ENCODE measurements at regions not wholly inside any gene's neighbourhood (a gene's known extent, or its start where the extent isn't known, plus 50 kb on each side); places are given as distances from the start of the nearest gene placed in this dataset.

DNA sequence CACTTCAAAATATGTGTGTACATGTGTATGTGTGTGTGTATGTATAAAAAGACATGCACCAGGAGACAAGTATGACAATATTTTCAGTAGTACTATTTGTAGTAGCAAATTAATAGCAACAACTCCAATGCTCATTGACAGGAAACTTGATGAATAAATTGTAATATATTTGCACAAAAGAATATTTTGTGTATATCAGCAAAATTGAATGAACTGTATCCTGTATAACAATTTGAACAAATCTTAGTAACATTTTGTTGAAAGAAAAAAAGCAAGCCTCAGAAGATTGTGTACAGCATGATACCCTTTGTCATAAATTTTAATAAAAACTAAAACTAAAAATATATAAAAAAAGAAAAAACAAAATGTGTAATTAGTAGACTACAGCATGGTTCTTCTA, 1367.3 kb upstream of the TMEFF2 start:
- H3K23me2 ChIP-seq (ENCODE audit: low read depth, low read length), result no peaks in the 10 kb centered on the region
- no peak overlapping the region for H2BK5ac ChIP-seq (ENCODE audit: low read depth, low read length)
- H4K20me1 ChIP-seq (replicated peaks in 1 of 2; ENCODE audit: control insufficient read depth in 1 of 2, insufficient read depth in 2 of 2, low read length in 2 of 2), result no peaks in the 10 kb centered on the region
- H2BK12ac ChIP-seq (ENCODE audit: low read depth, low read length), result no peak overlapping the region
- no peak overlapping the region for H4K8ac ChIP-seq (ENCODE audit: extremely low read depth, insufficient read depth, low read length)
- no peak overlapping the region for H3K18ac ChIP-seq (ENCODE audit: extremely low read depth, low read length)
- no peak overlapping the region for H2AFZ ChIP-seq (ENCODE audit: low read length)
- no peak overlapping the region for H2BK120ac ChIP-seq (replicated peaks; ENCODE audit: low read depth, low read length)
- no peak overlapping the region for H3K56ac ChIP-seq (replicated peaks; ENCODE audit: insufficient read length, low read depth, low read length)
- no peak overlapping the region for H4K5ac ChIP-seq (ENCODE audit: insufficient read length, low read depth, low read length)
- no peak overlapping the region for H3K9ac ChIP-seq (replicated peaks in 1 of 4; ENCODE audit: extremely low read depth in 1 of 4, low read depth in 3 of 4, low read length in 3 of 4)
- H3K4ac ChIP-seq (replicated peaks; ENCODE audit: insufficient read length, low read depth, low read length), result no peak overlapping the region
- H3K23ac ChIP-seq (ENCODE audit: insufficient read length), result no peak overlapping the region
- no peak overlapping the region for H3K14ac ChIP-seq (ENCODE audit: insufficient read length)
- no peak overlapping the region for H3K4me3 ChIP-seq (ENCODE audit: extremely low read depth in 1 of 4, insufficient read depth in 2 of 4, low read depth in 3 of 4, low read length in 4 of 4)
- no peak overlapping the region for H2AK5ac ChIP-seq (ENCODE audit: low read depth, low read length)
- H3K27me3 ChIP-seq (replicated peaks in 1 of 4; ENCODE audit: control insufficient read depth in 3 of 4, extremely low read depth in 1 of 4, insufficient read depth in 3 of 4, low read length in 3 of 4), result no peaks in the 10 kb centered on the region
- ChIA-PET CTCF (ENCODE audit: partially characterized antibody) (interaction anchor here (1.2 kb wide), 1 partner anchor 22 kb away, joined by 5 read pairs; no protein-coding TSS in a partner anchor), POLR2A (ENCODE audit: partially characterized antibody) (no interaction called here)
- no peak overlapping the region for H3K4me2 ChIP-seq (ENCODE audit: insufficient read depth in 1 of 2, low read depth in 2 of 2, low read length in 2 of 2)
- no peaks in the 10 kb centered on the region for H3K9me3 ChIP-seq (ENCODE audit: insufficient read depth in 2 of 2, low read depth in 1 of 2, low read length in 1 of 2)
- no peak overlapping the region for H2BK20ac ChIP-seq (ENCODE audit: low read length)
- DNase-seq (ENCODE audit: low read depth in 1 of 2, low spot score in 2 of 2) (no peak), FAIRE-seq (no peak)
- no peak overlapping the region for H3K27ac ChIP-seq (ENCODE audit: low read depth, low read length)
- no peaks in the 10 kb centered on the region for H3K36me3 ChIP-seq (ENCODE audit: control insufficient read depth in 2 of 4, insufficient read depth in 4 of 4, low read length in 3 of 4)
- no peak overlapping the region for H2BK15ac ChIP-seq (ENCODE audit: low read length)
- H3K79me1 ChIP-seq (ENCODE audit: low read depth, low read length), result no peaks in the 10 kb centered on the region
- no peak overlapping the region for H4K91ac ChIP-seq (replicated peaks; ENCODE audit: insufficient read length, low read length)
- no peaks in the 10 kb centered on the region for H3K4me1 ChIP-seq (replicated peaks in 1 of 4; ENCODE audit: control insufficient read depth in 3 of 4, insufficient read depth in 4 of 4, low read length in 3 of 4)
- H3K79me2 ChIP-seq (ENCODE audit: control insufficient read depth in 1 of 2, insufficient read depth in 2 of 2, low read length in 2 of 2), result no peaks in the 10 kb centered on the region
- TF ChIP-seq FOSL1 (IDR thresholded peaks at IDR 0.05; ENCODE audit: insufficient read depth, low read depth, low read length) (no peak), RFX5 (IDR thresholded peaks at IDR 0.05; ENCODE audit: borderline replicate concordance, low read depth, low read length) (no peak), POU5F1 (IDR thresholded peaks at IDR 0.05; ENCODE audit: low read depth, low read length) (no peak), SP4 (IDR thresholded peaks at IDR 0.05; ENCODE audit: low read length) (no peak), POLR2A (IDR thresholded peaks at IDR 0.05; ENCODE audit: control extremely low read depth in 1 of 2, low read depth in 2 of 2, low read length in 2 of 2) (no peak), KDM4A (IDR thresholded peaks at IDR 0.05; ENCODE audit: low read depth, low read length, severe bottlenecking) (no peak), EGR1 (IDR thresholded peaks at IDR 0.05; ENCODE audit: borderline replicate concordance, low read depth, low read length) (no peak)
